ENCODE measurements at regions not wholly inside any gene's neighbourhood (a gene's known extent, or its start where the extent isn't known, plus 50 kb on each side); places are given as distances from the start of the nearest gene placed in this dataset.

DNA sequence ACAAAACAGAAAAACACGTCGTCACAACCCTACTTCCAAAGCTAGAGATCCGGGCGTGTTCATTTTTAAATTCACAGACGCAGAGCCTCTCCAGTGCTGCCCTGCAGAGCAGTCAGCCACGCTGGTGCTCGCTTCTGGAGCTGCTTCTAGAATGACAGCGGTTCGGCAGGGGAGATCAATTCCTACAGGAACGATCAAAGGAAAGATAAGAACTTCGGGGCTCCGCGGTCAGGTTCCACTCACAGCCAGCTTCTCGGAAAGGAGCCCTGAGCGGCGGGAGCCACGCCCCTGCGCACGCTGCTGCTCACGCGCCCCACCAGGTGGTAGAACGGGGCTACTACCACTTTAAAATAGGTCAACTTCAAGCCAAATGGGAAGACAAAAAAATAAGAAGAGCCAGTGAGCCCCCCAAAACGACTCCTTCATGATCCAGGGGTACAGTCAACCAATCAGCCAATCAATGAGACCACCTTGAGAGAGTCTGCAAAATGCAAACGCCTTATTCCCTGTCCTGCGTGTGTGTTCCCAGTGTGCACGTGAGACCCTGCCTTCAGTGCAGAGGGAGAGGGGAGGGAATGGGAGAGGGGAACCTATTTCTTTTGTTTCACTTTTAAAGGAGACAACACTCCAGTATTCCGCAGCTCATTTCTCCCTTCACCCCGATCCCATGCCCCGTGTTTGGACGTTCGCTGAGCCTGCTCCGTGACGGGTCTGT is 209.7 kb downstream of the RBFOX3 start:
- Histone ChIP-seq H2BK12ac (ENCODE audit: insufficient read length, low read depth, low read length) (no peak overlapping the region), H2BK120ac (ENCODE audit: low read depth, low read length, poor library complexity, severe bottlenecking) (no peak overlapping the region), H3K14ac (ENCODE audit: insufficient read depth, low read length) (peak overlapping the region; percentile 39; the same call in 1 of the 2 replicates), H4K8ac (replicated peaks; ENCODE audit: insufficient read length, low read depth, low read length) (no peak overlapping the region), H3K79me1 (ENCODE audit: insufficient read depth, low read depth, low read length, poor library complexity, severe bottlenecking) (no peaks in the 10 kb centered on the region), H2BK15ac (ENCODE audit: low read depth, low read length) (no peak overlapping the region), H3K9me3 (ENCODE audit: control insufficient read depth, low read depth, low read length) (no peaks in the 10 kb centered on the region), H3K56ac (ENCODE audit: insufficient read length, low read depth, low read length) (no peak overlapping the region), H3K27me3 (ENCODE audit: insufficient read depth, low read length) (peaks cover 8% of the 10 kb centered on the region; the same call in 1 of the 2 replicates), H2BK20ac (ENCODE audit: low read depth, low read length, poor library complexity, severe bottlenecking) (no peak overlapping the region), H3K18ac (ENCODE audit: insufficient read length, low read depth, low read length) (no peak overlapping the region), H2BK5ac (ENCODE audit: insufficient read length, low read length) (no peak overlapping the region), H4K5ac (ENCODE audit: insufficient read length, low read depth, low read length) (no peak overlapping the region), H3K79me2 (ENCODE audit: insufficient read depth, low read length) (no peaks in the 10 kb centered on the region), H3K4me2 (ENCODE audit: insufficient read depth, insufficient read length, low read length) (peak overlapping the region; percentile 74), H2AFZ (ENCODE audit: low read length) (no peak overlapping the region), H2AK5ac (ENCODE audit: insufficient read length, low read length) (no peak overlapping the region), H3T11ph (ENCODE audit: low read length) (no peak overlapping the region), H3K27ac (ENCODE audit: insufficient read length, low read depth, low read length) (no peak overlapping the region), H3K4me1 (ENCODE audit: insufficient read depth, low read length) (no peaks in the 10 kb centered on the region), H3K9ac (ENCODE audit: extremely low read depth, insufficient read length, low read length) (no peak overlapping the region), H3K4ac (ENCODE audit: low read depth, low read length) (no peak overlapping the region), H4K20me1 (ENCODE audit: control insufficient read depth, insufficient read depth, insufficient read length) (no peaks in the 10 kb centered on the region), H4K91ac (ENCODE audit: insufficient read length, low read depth, low read length) (no peak overlapping the region), H3K23ac (ENCODE audit: insufficient read length, low read depth, low read length) (no peak overlapping the region), H3K23me2 (ENCODE audit: insufficient read length, low read depth, low read length, poor library complexity, severe bottlenecking) (peaks cover 13% of the 10 kb centered on the region)
- TF ChIP-seq, protein P1, sequence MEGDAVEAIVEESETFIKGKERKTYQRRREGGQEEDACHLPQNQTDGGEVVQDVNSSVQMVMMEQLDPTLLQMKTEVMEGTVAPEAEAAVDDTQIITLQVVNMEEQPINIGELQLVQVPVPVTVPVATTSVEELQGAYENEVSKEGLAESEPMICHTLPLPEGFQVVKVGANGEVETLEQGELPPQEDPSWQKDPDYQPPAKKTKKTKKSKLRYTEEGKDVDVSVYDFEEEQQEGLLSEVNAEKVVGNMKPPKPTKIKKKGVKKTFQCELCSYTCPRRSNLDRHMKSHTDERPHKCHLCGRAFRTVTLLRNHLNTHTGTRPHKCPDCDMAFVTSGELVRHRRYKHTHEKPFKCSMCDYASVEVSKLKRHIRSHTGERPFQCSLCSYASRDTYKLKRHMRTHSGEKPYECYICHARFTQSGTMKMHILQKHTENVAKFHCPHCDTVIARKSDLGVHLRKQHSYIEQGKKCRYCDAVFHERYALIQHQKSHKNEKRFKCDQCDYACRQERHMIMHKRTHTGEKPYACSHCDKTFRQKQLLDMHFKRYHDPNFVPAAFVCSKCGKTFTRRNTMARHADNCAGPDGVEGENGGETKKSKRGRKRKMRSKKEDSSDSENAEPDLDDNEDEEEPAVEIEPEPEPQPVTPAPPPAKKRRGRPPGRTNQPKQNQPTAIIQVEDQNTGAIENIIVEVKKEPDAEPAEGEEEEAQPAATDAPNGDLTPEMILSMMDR (conservative IDR thresholded peaks at IDR 0.05), result peak; percentile 91
- Mint-ChIP-seq H3K36me3 (ENCODE audit: insufficient read depth in 1 of 3, low read depth in 3 of 3) (no peaks in the 10 kb centered on the region; a peak in 1 of 7 replicates), H3K27ac (peak overlapping the region in 1 of 3 experiments; percentile 19; a peak in 1 of 7 replicates), H3K4me1 (peaks cover 17 to 32% of the 10 kb centered on the region in 2 experiments), H3K4me3 (peak overlapping the region; percentile 64 to 78), H3K9me3 (no peaks in the 10 kb centered on the region; a peak in 1 of 5 replicates), H3K27me3 (ENCODE audit: low read depth) (peaks cover 72% of the 10 kb centered on the region)
- DNase-seq, result peak; percentile 88
- no CpG with 5 or more reads among the region's 33 CpGs for WGBS (ENCODE audit: extremely low coverage, insufficient read length, low lambda C conversion rate)

Data from H9 (cell line).